Liver (tissue), 3 donors: ENCODE measurements at regions not wholly inside any gene's neighbourhood (a gene's known extent, or its start where the extent isn't known, plus 50 kb on each side); places are given as distances from the start of the nearest gene placed in this dataset.

ENCODE experiments used
- ATF3 ChIP-seq: IDR thresholded peaks from 2 replicates; pipeline ENCODE4 v1.6.1; 2016; ENCODE audit warnings: antibody characterized with exemption
- CTCF ChIP-seq: fragments of 150-350 bp; IDR thresholded peaks from 2 replicates; pipeline ENCODE4 v1.5.1; 2017; ENCODE audit warnings: improper control_type of control experiment, low read depth, low read length; ENCODE audit not compliant: missing input control
- EGR1 ChIP-seq, 2 donors: IDR thresholded peaks; 2 replicates each; pipeline ENCODE4 v1.6.1; 2016 to 2018; ENCODE audit warnings: antibody characterized with exemption in 2 of 2, low read depth in 2 of 2
- JUND ChIP-seq, 2 donors: IDR thresholded peaks; 2 replicates each; pipeline ENCODE4 v1.6.1; 2016; ENCODE audit warnings: antibody characterized with exemption in 2 of 2
- RAD21 ChIP-seq, 2 donors: IDR thresholded peaks; 2 replicates each; pipeline ENCODE4 v1.6.1; 2016; ENCODE audit warnings: antibody characterized with exemption in 2 of 2, mild to moderate bottlenecking in 2 of 2
- REST ChIP-seq: IDR thresholded peaks from 2 replicates; pipeline ENCODE4 v1.6.1; 2016; ENCODE audit warnings: antibody characterized with exemption, mild to moderate bottlenecking
- RXRA ChIP-seq, 2 donors: IDR thresholded peaks; 2 replicates each; pipeline ENCODE4 v1.6.1; 2017 to 2018; ENCODE audit warnings: antibody characterized with exemption in 2 of 2, mild to moderate bottlenecking in 1 of 2
- SP1 ChIP-seq: IDR thresholded peaks from 2 replicates; pipeline ENCODE4 v1.6.1; 2018; ENCODE audit warnings: antibody characterized with exemption, mild to moderate bottlenecking
- TAF1 ChIP-seq: conservative IDR thresholded peaks from 2 replicates; pipeline ENCODE4 v1.6.1; 2016; ENCODE audit warnings: antibody characterized with exemption, mild to moderate bottlenecking
- YY1 ChIP-seq: IDR thresholded peaks from 2 replicates; pipeline ENCODE4 v1.6.1; 2016; ENCODE audit warnings: antibody characterized with exemption, mild to moderate bottlenecking
- donor health status: healthy.
- donor health status: healthy.

- TF ChIP-seq CTCF, result no peak
- no peak for TF ChIP-seq ATF3
- TF ChIP-seq YY1, result no peak
- no peak for TF ChIP-seq RAD21 (IDR thresholded peaks at IDR 0.05)
- TF ChIP-seq JUND (IDR thresholded peaks at IDR 0.05), result no peak
- no peak for TF ChIP-seq SP1
- no peak for TF ChIP-seq EGR1 (IDR thresholded peaks at IDR 0.05; ENCODE audit: low read depth in 2 of 2)
- no peak for TF ChIP-seq REST
- TF ChIP-seq RXRA (IDR thresholded peaks at IDR 0.05), result no peak
- TF ChIP-seq TAF1, result no peak
Measured at GRCh38 chr16:65688301-65688700, 566.4 kb upstream of the CDH11 start.
